ENCODE measurements at regions not wholly inside any gene's neighbourhood (a gene's known extent, or its start where the extent isn't known, plus 50 kb on each side); places are given as distances from the start of the nearest gene placed in this dataset.

GRCh38 chr6:115276881-115277565, 783.7 kb downstream of the FRK start:
- H3K4me2 ChIP-seq (ENCODE audit: insufficient read depth, low read length), result no peak overlapping the region
- H4K20me1 ChIP-seq (replicated peaks; ENCODE audit: control insufficient read depth, insufficient read depth, low read length), result no peaks in the 10 kb centered on the region
- H3K4me1 ChIP-seq (replicated peaks in 1 of 2; ENCODE audit: control insufficient read depth in 2 of 2, insufficient read depth in 2 of 2, low read length in 2 of 2), result no peaks in the 10 kb centered on the region
- POLR2A ChIA-PET, result no interaction called here
- H3K9me3 ChIP-seq (replicated peaks; ENCODE audit: control insufficient read depth, insufficient read depth, low read depth, low read length), result no peaks in the 10 kb centered on the region
- H3K36me3 ChIP-seq (ENCODE audit: control insufficient read depth, insufficient read depth, low read length), result no peaks in the 10 kb centered on the region
- CTCF ChIA-PET (ENCODE audit: low intra/inter-chr PET ratio), result no interaction called here
- in situ Hi-C loops (cut with MboI) (no loop called here), intact Hi-C loops (cut with micrococcal nuclease) (no loop called here)
- H3K9me1 ChIP-seq (ENCODE audit: control insufficient read depth, insufficient read depth, low read length), result no peaks in the 10 kb centered on the region
- FAIRE-seq (no peak), DNase-seq (ENCODE audit: extremely low read depth in 1 of 4, low spot score in 3 of 4) (no peak), ATAC-seq (no peak)
- H3K27ac ChIP-seq (ENCODE audit: extremely low read depth, low read depth, low read length), result no peak overlapping the region
- 0% methylated on average over 3 of the region's 3 CpGs for WGBS (ENCODE audit: insufficient coverage, low coverage, missing lambda C conversion rate)
- BruUV-seq (replicated peaks), result no TSS peak
- H3K27me3 ChIP-seq (ENCODE audit: control insufficient read depth in 2 of 2, insufficient read depth in 2 of 2, low read length in 2 of 2), result no peaks in the 10 kb centered on the region
- H3K9ac ChIP-seq (ENCODE audit: insufficient read depth in 1 of 2, low read depth in 2 of 2, low read length in 2 of 2), result no peak overlapping the region
- H3K4me3 ChIP-seq, result no peak overlapping the region
- no peak overlapping the region for H2AFZ ChIP-seq (ENCODE audit: low read depth, low read length)
- H3K79me2 ChIP-seq (ENCODE audit: control insufficient read depth, insufficient read depth, low read length), result no peaks in the 10 kb centered on the region
- TF ChIP-seq ZNF232 (CRISPR knock-in tag; IDR thresholded peaks at IDR 0.05) (no peak), STAG1 (CRISPR knock-in tag; IDR thresholded peaks at IDR 0.05; ENCODE audit: borderline replicate concordance) (no peak), FOXK2 (conservative IDR thresholded peaks at IDR 0.05 in 1 of 2, IDR thresholded peaks at IDR 0.05 in 1 of 2; ENCODE audit: low read depth in 2 of 2) (no peak), CCAR2 (IDR thresholded peaks at IDR 0.05; ENCODE audit: low read depth, low read length) (no peak), GTF3C2 (IDR thresholded peaks at IDR 0.05; ENCODE audit: borderline replicate concordance, extremely low read depth, insufficient read length) (no peak), TCF15 (CRISPR knock-in tag; IDR thresholded peaks at IDR 0.05) (no peak), ZNF197 (CRISPR knock-in tag; IDR thresholded peaks at IDR 0.05; ENCODE audit: low read depth) (no peak), SNIP1 (IDR thresholded peaks at IDR 0.05; ENCODE audit: low read depth) (no peak), RBBP5 (IDR thresholded peaks at IDR 0.05; ENCODE audit: borderline replicate concordance, insufficient read depth, low read length, poor library complexity, severe bottlenecking) (no peak), SLC30A9 (CRISPR knock-in tag; IDR thresholded peaks at IDR 0.05) (no peak), ZNF407 (IDR thresholded peaks at IDR 0.05; ENCODE audit: low read depth) (no peak)

Measured in K562 (cell line).